ENCODE measurements at regions not wholly inside any gene's neighbourhood (a gene's known extent, or its start where the extent isn't known, plus 50 kb on each side); places are given as distances from the start of the nearest gene placed in this dataset.

DNA sequence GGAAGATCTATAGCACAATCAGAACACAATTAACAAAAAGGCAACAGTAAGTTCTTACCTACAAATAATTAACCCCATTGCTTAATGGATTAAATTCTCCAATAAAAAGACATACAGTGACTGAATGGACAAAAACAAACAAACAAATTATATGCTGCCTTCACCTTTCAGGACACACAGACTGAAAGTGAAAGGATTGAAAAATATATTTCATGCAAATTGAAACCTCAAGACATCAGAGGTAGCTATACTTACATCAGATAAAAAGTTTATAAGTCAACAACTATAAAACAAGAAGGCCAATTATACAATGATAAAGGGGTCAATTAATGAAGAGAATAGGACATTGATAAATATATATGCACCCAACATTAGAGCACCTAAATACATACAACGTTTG, 741.2 kb upstream of the FAM98A start:
- TF ChIP-seq POLR2A (IDR thresholded peaks at IDR 0.05), result no peak
- TF ChIP-seq, protein P1, sequence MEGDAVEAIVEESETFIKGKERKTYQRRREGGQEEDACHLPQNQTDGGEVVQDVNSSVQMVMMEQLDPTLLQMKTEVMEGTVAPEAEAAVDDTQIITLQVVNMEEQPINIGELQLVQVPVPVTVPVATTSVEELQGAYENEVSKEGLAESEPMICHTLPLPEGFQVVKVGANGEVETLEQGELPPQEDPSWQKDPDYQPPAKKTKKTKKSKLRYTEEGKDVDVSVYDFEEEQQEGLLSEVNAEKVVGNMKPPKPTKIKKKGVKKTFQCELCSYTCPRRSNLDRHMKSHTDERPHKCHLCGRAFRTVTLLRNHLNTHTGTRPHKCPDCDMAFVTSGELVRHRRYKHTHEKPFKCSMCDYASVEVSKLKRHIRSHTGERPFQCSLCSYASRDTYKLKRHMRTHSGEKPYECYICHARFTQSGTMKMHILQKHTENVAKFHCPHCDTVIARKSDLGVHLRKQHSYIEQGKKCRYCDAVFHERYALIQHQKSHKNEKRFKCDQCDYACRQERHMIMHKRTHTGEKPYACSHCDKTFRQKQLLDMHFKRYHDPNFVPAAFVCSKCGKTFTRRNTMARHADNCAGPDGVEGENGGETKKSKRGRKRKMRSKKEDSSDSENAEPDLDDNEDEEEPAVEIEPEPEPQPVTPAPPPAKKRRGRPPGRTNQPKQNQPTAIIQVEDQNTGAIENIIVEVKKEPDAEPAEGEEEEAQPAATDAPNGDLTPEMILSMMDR (IDR thresholded peaks at IDR 0.05), result no peak

Measured in right lobe of liver (tissue), 4 donors.